Daoy (cell line): ENCODE measurements at regions not wholly inside any gene's neighbourhood (a gene's known extent, or its start where the extent isn't known, plus 50 kb on each side); places are given as distances from the start of the nearest gene placed in this dataset.
"Not testable (repeated sequence)": the region's sequence is repeated elsewhere in the genome, so short reads cannot be mapped to it uniquely, and the experiment has no call there.

Experiments
- DNase-seq: peaks from one replicate; pipeline ENCODE4 v3.0.0-alpha.2; 2015; ENCODE audit warnings: low read depth

- DNase-seq, result no peak
These were observed 90.7 kb upstream of the TNP1 start for GRCh38 chr2:216950547-216950946.

- DNase-seq, result peak; percentile 9
These were observed 90.0 kb upstream of the TNP1 start for GRCh38 chr2:216949700-216950413.

GRCh38 chr2:216947055-216947454 lies 87.2 kb upstream of the TNP1 start:
- DNase-seq, result no peak

GRCh38 chr2:216944733-216945132 lies 84.9 kb upstream of the TNP1 start:
- DNase-seq, result no peak

- no peak for DNase-seq
These were observed 83.2 kb upstream of the TNP1 start for GRCh38 chr2:216943109-216943508.

- no peak for DNase-seq
These were observed 82.6 kb upstream of the TNP1 start for GRCh38 chr2:216942465-216942864.

GRCh38 chr2:216942016-216942415 lies 82.2 kb upstream of the TNP1 start:
- no peak for DNase-seq

GRCh38 chr2:216936954-216937357 lies 77.1 kb upstream of the TNP1 start:
- no peak for DNase-seq

- DNase-seq, result no peak
These were observed 74.8 kb upstream of the TNP1 start for GRCh38 chr2:216934623-216935022.

- no peak for DNase-seq
These were observed 74.3 kb upstream of the TNP1 start for GRCh38 chr2:216934151-216934550.

GRCh38 chr2:216932863-216933548 lies 73.1 kb upstream of the TNP1 start:
- DNase-seq, result no peak

- no peak for DNase-seq
These were observed 72.4 kb upstream of the TNP1 start for GRCh38 chr2:216932113-216932862.

- DNase-seq, result no peak
These were observed 70.9 kb upstream of the TNP1 start for GRCh38 chr2:216930716-216931115.

- DNase-seq, result not testable (repeated sequence)
These were observed 69.5 kb upstream of the TNP1 start for GRCh38 chr2:216929338-216929737.

GRCh38 chr2:216927163-216927562 lies 67.3 kb upstream of the TNP1 start:
- DNase-seq, result no peak

GRCh38 chr2:216925636-216926366 lies 65.9 kb upstream of the TNP1 start:
- DNase-seq, result no peak

GRCh38 chr2:216925006-216925405 lies 65.1 kb upstream of the TNP1 start:
- DNase-seq, result no peak

- no peak for DNase-seq
These were observed 63.8 kb upstream of the TNP1 start for GRCh38 chr2:216923706-216924105.

- DNase-seq, result no peak
These were observed 62.4 kb upstream of the TNP1 start for GRCh38 chr2:216922175-216922780.

GRCh38 chr2:216920937-216921456 lies 61.1 kb upstream of the TNP1 start:
- DNase-seq, result no peak

GRCh38 chr2:216920143-216920876 lies 60.4 kb upstream of the TNP1 start:
- no peak for DNase-seq
